DMS 273 treated with DMSO at 0.1 percent for 48 hours (cell line): ENCODE measurements at regions not wholly inside any gene's neighbourhood (a gene's known extent, or its start where the extent isn't known, plus 50 kb on each side); places are given as distances from the start of the nearest gene placed in this dataset.

Experiments
- DNase-seq: peaks from one replicate; lab custom pipeline; 2025; lab: John Stamatoyannopoulos, UW

GRCh38 chr13:104422668-104423067 is 1356.5 kb upstream of the SLC10A2 start:
- no peak for DNase-seq

GRCh38 chr13:104416973-104417372 is 1350.8 kb upstream of the SLC10A2 start:
- no peak for DNase-seq

GRCh38 chr13:104414771-104415170 is 1348.6 kb upstream of the SLC10A2 start:
- DNase-seq = no peak

GRCh38 chr13:104414181-104414580 is 1348.0 kb upstream of the SLC10A2 start:
- no peak for DNase-seq

- DNase-seq = no peak
These were observed 1345.0 kb upstream of the SLC10A2 start for GRCh38 chr13:104411141-104411765.

GRCh38 chr13:104408733-104409132 is 1342.5 kb upstream of the SLC10A2 start:
- no peak for DNase-seq

GRCh38 chr13:104404325-104404724 is 1338.1 kb upstream of the SLC10A2 start:
- no peak for DNase-seq

GRCh38 chr13:104389691-104390090 is 1323.5 kb upstream of the SLC10A2 start:
- DNase-seq = no peak

- DNase-seq = no peak
These were observed 1321.3 kb upstream of the SLC10A2 start for GRCh38 chr13:104387510-104387909.

GRCh38 chr13:104385404-104385803 is 1319.2 kb upstream of the SLC10A2 start:
- DNase-seq = no peak

GRCh38 chr13:104382951-104383350 is 1316.7 kb upstream of the SLC10A2 start:
- no peak for DNase-seq

- no peak for DNase-seq
These were observed 1310.4 kb upstream of the SLC10A2 start for GRCh38 chr13:104376588-104376987.

GRCh38 chr13:104375614-104376013 is 1309.4 kb upstream of the SLC10A2 start:
- DNase-seq = no peak

- DNase-seq = no peak
These were observed 1306.0 kb upstream of the SLC10A2 start for GRCh38 chr13:104372095-104372655.

GRCh38 chr13:104365430-104365829 is 1299.2 kb upstream of the SLC10A2 start:
- DNase-seq = no peak

- no peak for DNase-seq
These were observed 1291.6 kb upstream of the SLC10A2 start for GRCh38 chr13:104357672-104358354.

- no peak for DNase-seq
These were observed 1291.0 kb upstream of the SLC10A2 start for GRCh38 chr13:104357174-104357573.

- no peak for DNase-seq
These were observed 1288.9 kb upstream of the SLC10A2 start for GRCh38 chr13:104355041-104355670.

- DNase-seq = no peak
These were observed 1261.0 kb upstream of the SLC10A2 start for GRCh38 chr13:104327211-104327610.

GRCh38 chr13:104326523-104326922 is 1260.3 kb upstream of the SLC10A2 start:
- DNase-seq = no peak

- DNase-seq = no peak
These were observed 1255.5 kb upstream of the SLC10A2 start for GRCh38 chr13:104321756-104322155.

GRCh38 chr13:104320446-104320845 is 1254.2 kb upstream of the SLC10A2 start:
- DNase-seq = no peak

- no peak for DNase-seq
These were observed 1251.9 kb upstream of the SLC10A2 start for GRCh38 chr13:104318121-104318520.
